Activated CD4-positive, alpha-beta T cell treated with anti-CD3 and anti-CD28 coated beads for 36 hours (primary cell): ENCODE measurements at regions not wholly inside any gene's neighbourhood (a gene's known extent, or its start where the extent isn't known, plus 50 kb on each side); places are given as distances from the start of the nearest gene placed in this dataset.

Source experiments
- ATAC-seq: fragments of 200-7000 bp; cut with Tn5 transposase; one replicate; pipeline ENCODE4 v1.10.0; 2021; ENCODE audit warnings: mild to moderate bottlenecking, moderate library complexity
- CTCF ChIA-PET: fragments of 350-600 bp; sonication (Branson Sonifier 250); formaldehyde crosslinking; loops from one replicate; lab custom pipeline; 2021; ENCODE audit warnings: antibody characterized with exemption; lab: Charles Lee
- POLR2A ChIA-PET: fragments of 350-600 bp; sonication (Branson Sonifier 250); formaldehyde crosslinking; loops from one replicate; lab custom pipeline; 2021; ENCODE audit warnings: antibody characterized with exemption, inconsistent platforms; lab: Charles Lee
- DNase-seq: peaks from one replicate; pipeline ENCODE4 v3.0.0-alpha.2; 2020
- H3K27ac Mint-ChIP-seq: one replicate; pipeline ENCODE4 v1.8.0; 2021; ENCODE audit warnings: mixed read lengths
- H3K27me3 Mint-ChIP-seq: one replicate; pipeline ENCODE4 v1.8.0; 2021; ENCODE audit warnings: mixed read lengths
- H3K36me3 Mint-ChIP-seq: one replicate; pipeline ENCODE4 v1.8.0; 2021; ENCODE audit warnings: low read depth, mixed read lengths
- H3K4me1 Mint-ChIP-seq: one replicate; pipeline ENCODE4 v1.8.0; 2021; ENCODE audit warnings: mixed read lengths
- H3K4me3 Mint-ChIP-seq: one replicate; pipeline ENCODE4 v1.8.0; 2021; ENCODE audit warnings: mild to moderate bottlenecking, moderate library complexity, mixed read lengths
- H3K9me3 Mint-ChIP-seq: one replicate; pipeline ENCODE4 v1.8.0; 2021; ENCODE audit warnings: low read depth, mixed read lengths
- intact Hi-C, 2 experiments: fragments of 100-400 bp; cut with DNase I in 1 of 2; cut with micrococcal nuclease in 1 of 2; formaldehyde crosslinking; loops; one replicate each; pipeline versions ENCODE4 v1.14.2 to v1.15.1; 2022 to 2024; cut with DNase I, micrococcal nuclease

- intact Hi-C loops, result no loop called here
- Mint-ChIP-seq H3K27ac (no peak overlapping the region), H3K4me1 (no peaks in the 10 kb centered on the region), H3K36me3 (no peaks in the 10 kb centered on the region), H3K4me3 (no peak overlapping the region), H3K9me3 (peaks cover 3% of the 10 kb centered on the region), H3K27me3 (no peaks in the 10 kb centered on the region)
- POLR2A ChIA-PET, result no interaction called here
- CTCF ChIA-PET, result no interaction called here
- ATAC-seq (no peak), DNase-seq (no peak)
Measured at GRCh38 chr13:83577183-83577582, 305.1 kb downstream of the SLITRK1 start.

GRCh38 chr13:83568019-83568418 is 314.3 kb downstream of the SLITRK1 start:
- ChIA-PET CTCF (no interaction called here), POLR2A (no interaction called here)
- peaks cover 5% of the 10 kb centered on the region for H3K9me3 Mint-ChIP-seq
- H3K4me1 Mint-ChIP-seq, result no peaks in the 10 kb centered on the region
- no peaks in the 10 kb centered on the region for H3K36me3 Mint-ChIP-seq
- intact Hi-C loops, result no loop called here
- no peak overlapping the region for H3K27ac Mint-ChIP-seq
- DNase-seq (no peak), ATAC-seq (no peak)
- no peaks in the 10 kb centered on the region for H3K27me3 Mint-ChIP-seq
- H3K4me3 Mint-ChIP-seq, result no peak overlapping the region

- Mint-ChIP-seq H3K9me3 (peaks cover 2% of the 10 kb centered on the region), H3K4me3 (no peak overlapping the region), H3K27me3 (no peaks in the 10 kb centered on the region), H3K4me1 (no peaks in the 10 kb centered on the region), H3K27ac (no peak overlapping the region), H3K36me3 (no peaks in the 10 kb centered on the region)
- CTCF ChIA-PET, result no interaction called here
- POLR2A ChIA-PET, result no interaction called here
- ATAC-seq, result no peak
- intact Hi-C loops, result no loop called here
- DNase-seq, result no peak
Measured at GRCh38 chr13:83563499-83563898, 318.8 kb downstream of the SLITRK1 start.

GRCh38 chr13:83557845-83558244 is 324.4 kb downstream of the SLITRK1 start:
- intact Hi-C loops, result no loop called here
- Mint-ChIP-seq H3K9me3 (peaks cover 5% of the 10 kb centered on the region), H3K36me3 (no peaks in the 10 kb centered on the region), H3K4me1 (no peaks in the 10 kb centered on the region), H3K27me3 (no peaks in the 10 kb centered on the region), H3K4me3 (no peak overlapping the region), H3K27ac (no peak overlapping the region)
- ChIA-PET POLR2A (no interaction called here), CTCF (no interaction called here)
- ATAC-seq (no peak), DNase-seq (no peak)

GRCh38 chr13:83549671-83550070 is 332.6 kb downstream of the SLITRK1 start:
- no peak for DNase-seq
- H3K36me3 Mint-ChIP-seq, result no peaks in the 10 kb centered on the region
- H3K9me3 Mint-ChIP-seq, result peaks cover 2% of the 10 kb centered on the region
- H3K4me3 Mint-ChIP-seq, result no peak overlapping the region
- ChIA-PET CTCF (interaction anchor here (0.6 kb wide), 1 partner anchor 1152 kb away, joined by 3 read pairs; no protein-coding TSS in a partner anchor), POLR2A (no interaction called here)
- H3K27me3 Mint-ChIP-seq, result no peaks in the 10 kb centered on the region
- H3K27ac Mint-ChIP-seq, result no peak overlapping the region
- intact Hi-C loops, result no loop called here
- no peak for ATAC-seq
- H3K4me1 Mint-ChIP-seq, result no peaks in the 10 kb centered on the region

- Mint-ChIP-seq H3K4me1 (no peaks in the 10 kb centered on the region), H3K4me3 (no peak overlapping the region), H3K27me3 (no peaks in the 10 kb centered on the region), H3K36me3 (no peaks in the 10 kb centered on the region), H3K27ac (no peak overlapping the region), H3K9me3 (peaks cover 2% of the 10 kb centered on the region)
- ATAC-seq (no peak), DNase-seq (no peak)
- intact Hi-C loops, result no loop called here
- ChIA-PET POLR2A (no interaction called here), CTCF (interaction anchor here (0.6 kb wide), 1 partner anchor 108 kb away, joined by 4 read pairs; no protein-coding TSS in a partner anchor)
Measured at GRCh38 chr13:83547043-83547442, 335.2 kb downstream of the SLITRK1 start.

- intact Hi-C loops, result no loop called here
- ATAC-seq, result no peak
- H3K27ac Mint-ChIP-seq, result no peak overlapping the region
- H3K27me3 Mint-ChIP-seq, result no peaks in the 10 kb centered on the region
- H3K4me3 Mint-ChIP-seq, result no peak overlapping the region
- ChIA-PET POLR2A (no interaction called here), CTCF (no interaction called here)
- H3K4me1 Mint-ChIP-seq, result no peaks in the 10 kb centered on the region
- H3K9me3 Mint-ChIP-seq, result peaks cover 5% of the 10 kb centered on the region
- DNase-seq, result no peak
- no peaks in the 10 kb centered on the region for H3K36me3 Mint-ChIP-seq
Measured at GRCh38 chr13:83546476-83546875, 335.8 kb downstream of the SLITRK1 start.

GRCh38 chr13:83538636-83539035 is 343.6 kb downstream of the SLITRK1 start:
- Mint-ChIP-seq H3K4me3 (no peak overlapping the region), H3K4me1 (no peaks in the 10 kb centered on the region), H3K9me3 (peaks cover 19% of the 10 kb centered on the region), H3K36me3 (no peaks in the 10 kb centered on the region), H3K27ac (no peak overlapping the region), H3K27me3 (no peaks in the 10 kb centered on the region)
- DNase-seq, result no peak
- CTCF ChIA-PET, result no interaction called here
- intact Hi-C loops, result no loop called here
- no peak for ATAC-seq
- POLR2A ChIA-PET, result no interaction called here

- ChIA-PET CTCF (no interaction called here), POLR2A (no interaction called here)
- Mint-ChIP-seq H3K36me3 (no peaks in the 10 kb centered on the region), H3K4me3 (no peak overlapping the region), H3K4me1 (no peaks in the 10 kb centered on the region), H3K9me3 (peaks cover 19% of the 10 kb centered on the region), H3K27me3 (no peaks in the 10 kb centered on the region), H3K27ac (no peak overlapping the region)
- intact Hi-C loops, result no loop called here
- no peak for ATAC-seq
- DNase-seq, result no peak
Measured at GRCh38 chr13:83536941-83537340, 345.3 kb downstream of the SLITRK1 start.

- no peaks in the 10 kb centered on the region for H3K27me3 Mint-ChIP-seq
- ChIA-PET POLR2A (no interaction called here), CTCF (no interaction called here)
- no peak for DNase-seq
- H3K4me3 Mint-ChIP-seq, result no peak overlapping the region
- no peak for ATAC-seq
- no peaks in the 10 kb centered on the region for H3K36me3 Mint-ChIP-seq
- H3K27ac Mint-ChIP-seq, result no peak overlapping the region
- H3K4me1 Mint-ChIP-seq, result no peaks in the 10 kb centered on the region
- H3K9me3 Mint-ChIP-seq, result peaks cover 16% of the 10 kb centered on the region
- intact Hi-C loops, result no loop called here
Measured at GRCh38 chr13:83536153-83536552, 346.1 kb downstream of the SLITRK1 start.

GRCh38 chr13:83532809-83533208 is 349.5 kb downstream of the SLITRK1 start:
- ChIA-PET POLR2A (no interaction called here), CTCF (no interaction called here)
- H3K27ac Mint-ChIP-seq, result no peak overlapping the region
- peaks cover 3% of the 10 kb centered on the region for H3K9me3 Mint-ChIP-seq
- intact Hi-C loops, result no loop called here
- no peaks in the 10 kb centered on the region for H3K4me1 Mint-ChIP-seq
- ATAC-seq (no peak), DNase-seq (no peak)
- no peak overlapping the region for H3K4me3 Mint-ChIP-seq
- H3K27me3 Mint-ChIP-seq, result no peaks in the 10 kb centered on the region
- H3K36me3 Mint-ChIP-seq, result no peaks in the 10 kb centered on the region

- DNase-seq (no peak), ATAC-seq (no peak)
- peaks cover 1% of the 10 kb centered on the region for H3K9me3 Mint-ChIP-seq
- no peaks in the 10 kb centered on the region for H3K36me3 Mint-ChIP-seq
- no peaks in the 10 kb centered on the region for H3K4me1 Mint-ChIP-seq
- intact Hi-C loops, result no loop called here
- CTCF ChIA-PET, result no interaction called here
- POLR2A ChIA-PET, result no interaction called here
- H3K27ac Mint-ChIP-seq, result no peak overlapping the region
- no peaks in the 10 kb centered on the region for H3K27me3 Mint-ChIP-seq
- H3K4me3 Mint-ChIP-seq, result no peak overlapping the region
Measured at GRCh38 chr13:83531022-83531421, 351.3 kb downstream of the SLITRK1 start.

GRCh38 chr13:83516781-83517180 is 365.5 kb downstream of the SLITRK1 start:
- CTCF ChIA-PET, result no interaction called here
- H3K36me3 Mint-ChIP-seq, result no peaks in the 10 kb centered on the region
- H3K4me1 Mint-ChIP-seq, result no peaks in the 10 kb centered on the region
- no peak overlapping the region for H3K27ac Mint-ChIP-seq
- intact Hi-C loops, result no loop called here
- H3K9me3 Mint-ChIP-seq, result peaks cover 1% of the 10 kb centered on the region
- ATAC-seq (no peak), DNase-seq (no peak)
- no peak overlapping the region for H3K4me3 Mint-ChIP-seq
- no peaks in the 10 kb centered on the region for H3K27me3 Mint-ChIP-seq
- POLR2A ChIA-PET, result no interaction called here
